NCI-H748 treated with DMSO at 0.1 percent for 48 hours (cell line): ENCODE measurements at regions not wholly inside any gene's neighbourhood (a gene's known extent, or its start where the extent isn't known, plus 50 kb on each side); places are given as distances from the start of the nearest gene placed in this dataset.
"Not testable (repeated sequence)": the region's sequence is repeated elsewhere in the genome, so short reads cannot be mapped to it uniquely, and the experiment has no call there.

Experiments
- DNase-seq: peaks from one replicate; lab custom pipeline; 2025; lab: John Stamatoyannopoulos, UW

DNA sequence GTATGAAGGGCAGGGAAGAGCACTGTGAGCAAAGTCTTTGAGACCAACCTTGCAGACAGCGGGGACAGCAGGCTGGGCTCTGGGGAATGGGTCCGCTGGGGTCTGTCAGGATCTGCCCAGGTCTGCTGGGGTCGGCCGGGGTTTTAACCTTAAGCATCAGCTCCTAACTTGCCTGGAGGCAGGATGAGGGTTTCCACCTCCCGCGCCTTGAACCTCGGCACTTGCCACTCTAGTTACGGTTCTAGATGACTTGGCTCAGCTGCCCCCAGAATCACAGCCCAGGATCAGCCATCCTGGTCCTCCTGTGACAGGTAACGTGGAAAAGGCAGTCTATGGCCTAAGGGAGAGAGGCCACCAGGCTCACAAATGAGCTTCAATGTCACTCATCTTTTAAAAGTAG lies 50.4 kb upstream of the CACUL1 start:
- no peak for DNase-seq

DNA sequence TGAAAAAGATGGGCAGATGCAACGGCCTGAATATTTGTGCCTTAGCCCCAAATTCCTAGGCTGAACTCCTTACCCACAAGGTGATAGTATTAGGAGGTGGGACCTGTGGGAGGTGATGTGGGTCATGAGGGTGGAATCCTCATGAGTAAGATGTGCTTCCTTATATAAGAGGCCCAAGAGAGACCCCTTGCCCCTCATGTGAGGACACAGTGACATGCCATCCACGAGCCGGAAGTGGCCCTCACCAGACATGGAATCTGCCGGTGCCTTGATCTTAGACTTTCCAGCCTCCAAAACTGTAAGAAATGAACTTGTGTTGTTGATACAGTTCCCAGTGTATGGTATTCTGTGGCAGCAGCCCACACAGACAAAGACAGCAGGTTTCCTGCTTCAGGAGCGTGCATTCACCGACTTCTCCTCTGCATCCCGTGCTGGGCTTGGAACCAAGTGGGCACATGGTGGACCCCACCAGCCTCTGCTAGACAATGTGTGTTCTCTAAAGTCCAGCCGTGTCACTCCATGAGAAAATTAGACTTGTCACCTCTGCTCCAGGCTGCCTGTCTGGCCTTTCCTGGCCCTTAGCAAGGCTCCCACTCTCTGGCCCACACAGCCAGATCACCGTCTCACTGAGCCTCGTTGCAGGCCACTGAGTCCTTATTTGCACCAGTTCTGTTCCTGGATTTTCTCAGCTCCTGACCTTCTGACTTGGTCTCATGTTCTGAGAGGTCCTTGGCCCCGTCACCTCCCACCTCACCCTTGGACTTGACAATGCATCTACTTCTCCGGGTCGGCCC lies 52.9 kb upstream of the CACUL1 start:
- no peak for DNase-seq

DNA sequence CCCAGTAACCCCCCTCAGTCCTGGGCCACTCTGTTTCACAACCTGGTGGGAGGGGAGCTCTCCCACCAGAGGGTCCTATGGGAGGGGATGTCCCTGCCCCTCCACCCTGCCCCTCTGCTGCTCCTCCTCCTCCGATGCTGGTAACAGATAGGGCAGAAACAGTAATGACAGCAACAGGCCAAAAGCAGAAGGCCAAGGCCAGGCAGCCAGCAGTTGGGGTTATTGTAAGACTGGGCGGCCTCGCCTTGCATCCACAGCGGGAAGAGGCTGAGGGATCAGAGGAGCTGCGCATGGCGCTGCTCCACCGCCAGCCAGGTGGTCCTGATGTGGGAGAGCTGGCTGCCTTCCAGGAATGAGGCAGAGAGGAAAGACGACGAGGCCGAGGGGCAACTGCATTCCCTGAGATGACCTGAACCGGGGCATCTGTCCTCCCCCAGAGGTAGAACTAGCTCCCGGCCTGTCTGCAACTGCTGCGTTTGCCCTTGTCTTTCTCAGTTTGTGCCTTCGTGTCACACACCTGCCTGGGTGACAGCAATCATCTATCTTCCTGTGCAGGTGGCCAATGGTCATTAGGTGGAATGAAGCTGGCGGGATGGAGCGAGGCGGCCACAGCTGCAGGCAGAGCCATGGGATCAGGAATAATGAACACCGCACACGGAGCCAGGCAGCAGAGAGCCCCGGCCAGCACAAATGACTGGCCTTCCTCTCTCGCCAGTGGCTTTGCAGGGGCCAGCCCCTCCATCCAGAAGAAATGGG lies 54.0 kb upstream of the CACUL1 start:
- DNase-seq = no peak

DNA sequence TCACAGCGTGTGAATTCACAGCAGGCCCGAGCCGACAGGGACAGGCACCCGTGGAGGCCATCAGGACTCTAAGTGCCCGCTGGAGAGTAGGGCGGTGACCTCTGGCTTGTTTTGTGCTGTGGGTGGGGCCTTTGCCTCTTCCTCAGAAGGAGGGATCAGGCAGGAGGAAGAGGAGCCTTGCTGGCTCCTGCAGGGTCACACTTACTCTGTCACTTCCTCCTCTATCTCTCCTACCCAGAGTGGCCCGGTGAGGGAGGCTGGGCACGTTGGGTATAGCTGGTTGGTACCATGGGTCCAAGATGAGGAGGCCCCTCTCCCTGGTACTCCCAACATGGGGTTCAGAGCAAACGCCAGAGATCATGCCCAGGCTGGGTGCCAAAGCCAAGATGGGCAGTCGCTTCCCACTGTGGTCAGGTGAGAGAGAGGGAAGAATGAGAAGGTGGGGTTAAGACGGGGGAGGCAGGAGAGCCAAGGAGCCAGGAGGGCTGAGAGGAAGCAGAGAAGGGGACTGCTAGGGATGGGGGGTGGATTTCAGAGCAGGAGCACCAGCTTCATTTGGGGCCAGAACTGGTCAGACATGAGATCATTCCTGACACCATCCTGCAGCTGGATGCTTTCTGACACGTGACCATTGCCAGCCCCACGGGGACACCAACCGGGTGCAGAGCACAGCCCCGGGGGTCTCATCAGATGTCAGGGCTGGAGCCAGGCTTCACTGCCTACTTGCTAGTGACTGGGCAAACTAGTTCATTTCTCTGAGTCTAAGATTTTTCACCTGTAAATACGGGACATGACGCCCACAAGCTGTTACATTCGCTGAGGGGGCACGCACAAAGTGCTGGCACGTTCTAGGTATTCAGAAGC lies 54.8 kb upstream of the CACUL1 start:
- no peak for DNase-seq

DNA sequence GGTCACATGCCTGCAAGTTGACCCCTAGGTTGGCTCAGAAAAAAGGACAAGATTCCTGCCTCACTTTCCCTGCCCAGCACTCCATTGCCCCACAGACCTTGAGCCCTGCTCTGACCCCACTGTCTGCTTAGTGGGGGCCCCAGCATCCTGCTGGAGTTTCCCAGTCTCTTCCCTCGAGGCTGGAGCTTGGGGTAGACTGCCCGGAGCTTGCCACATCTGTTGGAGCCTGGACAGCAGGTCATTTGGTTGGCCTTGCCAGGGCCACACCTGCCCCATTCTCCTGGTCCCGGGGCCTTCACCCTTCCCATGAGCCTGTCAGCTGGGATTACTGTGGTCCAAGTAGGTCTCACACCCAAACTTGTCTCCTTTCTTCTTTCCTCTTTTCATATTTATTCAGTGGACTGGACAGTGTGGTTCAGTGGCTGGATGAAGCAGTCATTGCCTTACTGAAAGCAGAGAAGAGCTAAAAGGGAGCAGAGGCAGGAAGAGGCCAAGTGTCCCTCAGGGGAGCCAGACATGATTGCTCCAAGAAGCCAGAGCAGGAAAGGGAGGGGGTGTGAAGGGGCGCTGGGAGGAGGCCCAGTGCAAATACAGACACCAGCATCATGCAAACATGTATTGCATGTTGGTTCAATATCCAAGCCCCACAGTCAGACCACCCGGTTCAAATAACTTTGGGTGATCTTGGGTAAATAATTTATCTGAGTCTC lies 56.2 kb upstream of the CACUL1 start:
- DNase-seq = no peak

GRCh38 chr10:118811675-118812392 lies 57.1 kb upstream of the CACUL1 start:
- DNase-seq = no peak

GRCh38 chr10:118812393-118812740 lies 57.6 kb upstream of the CACUL1 start:
- no peak for DNase-seq

- DNase-seq = not testable (repeated sequence)
Measured at GRCh38 chr10:118813001-118813400, 58.2 kb upstream of the CACUL1 start.

- no peak for DNase-seq
Measured at GRCh38 chr10:118816471-118817168, 61.9 kb upstream of the CACUL1 start.

DNA sequence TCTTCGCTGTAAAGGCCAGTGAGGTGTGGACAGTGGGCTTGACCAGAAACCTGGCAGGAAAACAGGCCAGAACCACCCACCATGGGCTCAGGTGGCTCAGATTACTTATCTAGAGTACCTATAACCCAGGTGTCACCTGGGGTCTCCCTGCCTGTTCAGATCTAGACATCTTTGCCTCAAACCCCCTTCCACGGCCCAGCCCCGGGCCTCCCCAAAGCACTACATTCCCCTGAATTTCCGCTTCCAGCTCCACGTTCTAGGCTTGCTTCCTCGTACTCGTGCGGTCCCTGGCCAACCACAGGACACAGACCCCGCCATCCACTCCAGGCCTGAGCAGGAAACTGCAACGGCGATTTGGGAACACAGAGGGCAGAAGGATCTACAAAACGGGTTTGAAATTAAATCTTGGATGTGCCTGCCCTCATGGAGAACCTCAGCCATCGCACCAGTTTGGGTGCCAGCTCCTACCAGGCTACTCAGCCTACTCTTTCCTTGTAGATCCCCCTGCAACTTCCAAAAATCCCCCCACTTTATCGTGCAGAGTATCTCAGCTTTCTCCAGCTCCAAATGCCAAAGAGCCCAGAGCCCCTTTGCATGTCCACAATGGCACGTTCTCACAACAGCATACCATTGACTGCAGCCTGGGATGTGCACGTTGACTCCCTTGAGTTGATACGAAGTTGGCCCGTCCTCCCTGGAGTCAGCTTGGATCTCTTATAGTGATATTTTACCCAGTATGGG lies 62.7 kb upstream of the CACUL1 start:
- DNase-seq = no peak

DNA sequence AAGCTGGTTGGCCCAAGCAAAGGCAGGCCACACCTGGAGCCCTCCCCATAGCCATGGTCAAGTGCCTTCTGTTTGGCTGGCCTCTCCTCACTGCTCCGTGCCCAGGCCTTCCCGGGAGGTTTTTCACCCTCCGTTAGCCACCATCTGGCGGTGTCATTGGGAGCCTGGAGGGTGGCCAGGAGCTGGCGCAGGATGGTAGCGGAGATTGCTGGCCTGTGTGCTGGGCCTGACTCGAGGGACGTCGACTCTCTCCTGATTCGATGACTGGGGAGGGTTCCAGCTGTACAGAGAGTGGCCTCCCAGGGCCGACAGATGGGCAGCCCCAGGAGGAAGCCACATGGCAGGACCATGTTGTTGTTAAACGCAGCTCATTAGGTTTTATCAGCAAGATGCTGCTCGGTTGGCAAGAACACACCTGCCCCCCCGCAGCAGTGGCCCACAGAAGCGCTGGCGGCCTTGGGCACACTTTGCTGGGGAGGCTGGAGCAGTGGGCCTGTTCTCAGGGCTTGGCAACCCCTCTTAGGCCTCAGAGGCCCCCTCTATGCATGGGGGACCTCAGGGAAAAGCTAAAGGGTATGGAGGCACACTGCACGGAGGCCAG lies 64.0 kb upstream of the CACUL1 start:
- DNase-seq = peak; percentile 7

DNA sequence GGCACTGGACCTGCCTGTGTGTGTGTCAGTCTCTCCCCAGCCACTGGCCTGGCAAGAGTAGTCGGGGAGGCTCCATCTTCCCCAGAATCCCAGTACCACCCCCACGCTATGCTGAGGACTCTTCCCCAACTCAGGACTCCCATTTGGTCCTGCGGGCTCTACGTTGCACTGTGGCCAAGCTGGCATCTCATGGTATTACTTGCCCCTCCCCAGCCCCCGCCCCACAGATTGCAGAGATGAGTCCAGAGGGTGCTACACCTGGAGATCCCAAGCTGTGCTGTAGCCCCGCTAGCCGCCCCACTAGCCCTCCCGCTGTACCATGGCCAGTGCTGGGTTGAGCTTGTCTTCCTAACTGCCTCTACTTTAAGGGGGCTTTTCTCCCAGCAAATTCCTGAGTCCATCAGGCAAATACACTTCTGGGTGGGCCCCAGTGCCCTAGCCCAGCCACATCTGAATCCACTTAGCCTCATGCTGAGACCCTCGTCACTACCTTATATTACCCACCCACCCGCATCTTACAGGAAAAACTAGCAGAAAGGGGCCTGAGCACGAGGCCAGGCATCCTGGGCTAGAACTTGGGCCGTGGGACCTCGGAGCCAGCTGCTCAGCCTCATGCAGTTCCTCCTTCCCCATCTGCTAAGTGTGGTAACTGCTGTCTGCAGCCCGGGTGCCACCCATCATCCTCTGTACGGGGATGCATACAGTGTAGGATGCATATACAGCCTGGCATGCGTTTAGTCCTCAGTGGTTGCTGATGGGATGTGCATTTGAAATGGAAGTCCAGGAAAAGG lies 65.8 kb upstream of the CACUL1 start:
- no peak for DNase-seq

DNA sequence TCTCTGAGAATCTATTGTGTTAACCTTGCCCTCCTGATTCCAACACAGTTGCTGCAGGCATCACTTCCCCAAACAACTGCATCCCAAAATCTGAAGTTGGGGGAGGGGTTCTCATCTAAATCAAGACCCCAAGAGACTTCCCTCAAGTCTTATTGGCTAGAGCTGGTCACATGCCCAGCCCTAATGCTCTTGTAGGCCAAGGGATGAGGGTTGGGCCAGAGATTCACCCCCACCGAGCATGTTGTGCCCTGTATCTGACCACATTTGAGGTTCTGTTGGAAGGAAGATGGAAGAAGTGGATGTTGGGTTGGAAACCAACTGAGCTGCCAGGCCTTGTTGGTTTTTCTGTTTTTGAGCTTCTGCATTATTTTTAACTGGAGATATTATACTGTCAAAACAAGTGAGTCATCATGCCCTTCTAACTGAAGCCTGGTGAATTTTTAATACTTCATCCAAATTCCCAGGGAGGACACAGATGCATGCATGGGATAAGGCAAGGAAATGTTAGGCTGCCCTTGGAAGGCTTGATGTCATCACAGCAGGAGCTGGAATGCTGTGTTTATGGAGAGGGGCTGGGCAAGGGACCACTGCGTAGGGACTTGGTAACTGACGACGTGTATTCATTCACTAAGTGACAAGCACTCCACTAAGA lies 68.6 kb upstream of the CACUL1 start:
- no peak for DNase-seq

GRCh38 chr10:118827053-118827452 lies 72.3 kb upstream of the CACUL1 start:
- DNase-seq = no peak

- no peak for DNase-seq
Measured at GRCh38 chr10:118827466-118828155, 72.8 kb upstream of the CACUL1 start.

- no peak for DNase-seq
Measured at GRCh38 chr10:118832241-118832651, 77.5 kb upstream of the CACUL1 start.

DNA sequence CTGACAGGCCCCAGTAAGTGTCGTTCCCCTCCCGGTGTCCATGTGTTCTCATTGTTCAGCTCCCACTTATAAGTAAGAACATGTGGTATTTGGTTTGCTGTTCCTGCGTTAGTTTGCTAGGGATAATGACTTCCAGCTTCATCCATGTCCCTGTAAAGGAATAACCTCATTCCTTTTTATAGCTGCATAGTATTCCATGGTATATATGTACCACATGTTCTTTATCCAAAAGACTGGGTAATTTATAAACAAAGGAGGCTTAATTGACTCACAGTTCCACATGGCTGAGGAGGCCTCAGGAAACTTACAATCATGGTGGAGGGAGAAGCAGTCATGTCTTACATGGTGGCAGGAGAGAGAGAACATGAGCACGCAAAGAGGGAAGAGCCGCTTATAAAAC lies 79.6 kb upstream of the CACUL1 start:
- DNase-seq = not testable (repeated sequence)
